ENCODE measurements at regions not wholly inside any gene's neighbourhood (a gene's known extent, or its start where the extent isn't known, plus 50 kb on each side); places are given as distances from the start of the nearest gene placed in this dataset.

DNA sequence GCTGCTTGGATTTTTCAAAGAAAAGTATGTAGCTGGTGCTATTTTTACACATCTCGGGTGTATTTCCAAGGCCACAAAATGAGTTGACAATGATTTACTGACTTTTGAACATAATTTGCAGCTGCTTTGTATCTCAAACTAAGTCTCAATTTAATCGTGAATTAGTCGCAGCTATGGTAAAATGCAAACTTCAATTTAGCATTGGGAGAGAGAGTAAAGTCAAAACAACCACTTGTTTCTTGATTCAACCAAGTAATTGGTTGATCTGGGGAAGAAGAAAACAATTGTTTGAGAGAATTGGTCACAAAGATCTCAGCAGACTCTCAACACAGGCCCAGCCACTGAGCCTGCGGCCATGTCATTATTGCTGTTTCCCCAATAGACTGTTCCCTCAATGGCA is 75.0 kb upstream of the DYRK2 start:
- no peaks in the 10 kb centered on the region for H3K36me3 ChIP-seq (ENCODE audit: insufficient read depth, low read length)
- no peak for TF ChIP-seq POLR2AphosphoS5 (IDR thresholded peaks at IDR 0.05; ENCODE audit: borderline replicate concordance, low read depth, low read length)
- no peak for TF ChIP-seq FOXP2 (optimal IDR thresholded peaks at IDR 0.05; ENCODE audit: control extremely low read depth, extremely low read length, insufficient read depth)
- no peak for TF ChIP-seq EZH2 (IDR thresholded peaks at IDR 0.05)
- no peak overlapping the region for H3K27ac ChIP-seq
- H3K9me3 ChIP-seq (ENCODE audit: low read depth, low read length) = no peaks in the 10 kb centered on the region
- DNase-seq (ENCODE audit: low read depth, low spot score) = no peak
- H3K4me3 ChIP-seq = no peak overlapping the region
- no peak overlapping the region for H3K9ac ChIP-seq (ENCODE audit: insufficient read length)

DNA sequence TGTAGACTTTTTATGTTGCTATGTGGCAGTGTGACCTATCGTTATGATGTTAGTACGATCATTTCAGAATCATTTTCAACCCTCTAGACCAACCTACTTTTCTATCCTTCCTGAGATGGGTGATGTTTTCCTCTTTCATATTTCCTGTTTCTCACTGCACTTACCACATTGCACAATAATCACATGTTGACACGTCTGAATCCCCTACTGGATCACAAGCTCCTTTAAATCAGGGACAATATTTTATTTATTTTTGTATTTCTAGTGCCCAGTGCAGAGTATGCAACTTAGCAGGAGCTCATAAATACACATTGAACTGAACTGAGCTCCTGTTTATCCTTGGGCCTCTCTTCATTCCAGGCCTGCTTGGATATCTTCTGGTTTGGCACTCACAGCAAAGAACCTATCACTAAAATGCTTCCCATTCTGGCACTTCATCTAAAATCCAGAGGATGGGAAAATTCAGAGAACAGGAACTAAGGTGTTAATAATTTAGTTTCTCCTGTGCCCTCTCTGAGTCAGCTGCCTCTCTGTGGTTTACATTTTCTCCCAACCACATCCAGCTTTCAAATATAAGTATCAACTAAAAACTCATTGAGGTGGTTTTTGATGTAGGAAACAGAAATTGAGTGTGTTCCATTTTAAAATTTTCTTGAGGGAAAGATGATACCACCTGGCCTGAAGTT is 69.4 kb upstream of the DYRK2 start:
- no peaks in the 10 kb centered on the region for H3K36me3 ChIP-seq (ENCODE audit: insufficient read depth, low read length)
- no peak for DNase-seq (ENCODE audit: low read depth, low spot score)
- TF ChIP-seq POLR2AphosphoS5 (IDR thresholded peaks at IDR 0.05; ENCODE audit: borderline replicate concordance, low read depth, low read length) (no peak), FOXP2 (optimal IDR thresholded peaks at IDR 0.05; ENCODE audit: control extremely low read depth, extremely low read length, insufficient read depth) (no peak), EZH2 (IDR thresholded peaks at IDR 0.05) (no peak)
- no peak overlapping the region for H3K27ac ChIP-seq
- no peak overlapping the region for H3K4me3 ChIP-seq
- no peaks in the 10 kb centered on the region for H3K9me3 ChIP-seq (ENCODE audit: low read depth, low read length)
- H3K9ac ChIP-seq (ENCODE audit: insufficient read length) = no peak overlapping the region

DNA sequence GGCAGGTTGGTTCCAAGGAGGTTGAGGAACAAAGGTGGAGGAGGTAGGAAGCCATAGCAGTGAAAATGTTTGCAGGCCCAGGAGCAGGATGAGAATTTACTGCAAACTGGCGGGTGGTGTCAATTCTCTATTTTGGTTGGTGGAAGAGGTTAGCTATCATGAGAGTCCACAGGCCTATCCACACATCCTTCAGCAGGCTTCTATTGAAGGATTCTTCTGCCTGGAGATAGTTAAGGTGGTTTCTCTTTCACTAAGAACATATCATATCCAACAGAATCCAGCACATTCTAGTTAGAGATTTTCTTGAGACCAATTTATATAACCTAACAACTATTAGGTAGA is 68.9 kb upstream of the DYRK2 start:
- Histone ChIP-seq H3K27ac (no peak overlapping the region), H3K9me3 (ENCODE audit: low read depth, low read length) (no peaks in the 10 kb centered on the region), H3K4me3 (no peak overlapping the region), H3K36me3 (ENCODE audit: insufficient read depth, low read length) (no peaks in the 10 kb centered on the region), H3K9ac (ENCODE audit: insufficient read length) (no peak overlapping the region)
- TF ChIP-seq POLR2AphosphoS5 (IDR thresholded peaks at IDR 0.05; ENCODE audit: borderline replicate concordance, low read depth, low read length) = no peak
- TF ChIP-seq FOXP2 (optimal IDR thresholded peaks at IDR 0.05; ENCODE audit: control extremely low read depth, extremely low read length, insufficient read depth) = no peak
- no peak for TF ChIP-seq EZH2 (IDR thresholded peaks at IDR 0.05)
- DNase-seq (ENCODE audit: low read depth, low spot score) = no peak

DNA sequence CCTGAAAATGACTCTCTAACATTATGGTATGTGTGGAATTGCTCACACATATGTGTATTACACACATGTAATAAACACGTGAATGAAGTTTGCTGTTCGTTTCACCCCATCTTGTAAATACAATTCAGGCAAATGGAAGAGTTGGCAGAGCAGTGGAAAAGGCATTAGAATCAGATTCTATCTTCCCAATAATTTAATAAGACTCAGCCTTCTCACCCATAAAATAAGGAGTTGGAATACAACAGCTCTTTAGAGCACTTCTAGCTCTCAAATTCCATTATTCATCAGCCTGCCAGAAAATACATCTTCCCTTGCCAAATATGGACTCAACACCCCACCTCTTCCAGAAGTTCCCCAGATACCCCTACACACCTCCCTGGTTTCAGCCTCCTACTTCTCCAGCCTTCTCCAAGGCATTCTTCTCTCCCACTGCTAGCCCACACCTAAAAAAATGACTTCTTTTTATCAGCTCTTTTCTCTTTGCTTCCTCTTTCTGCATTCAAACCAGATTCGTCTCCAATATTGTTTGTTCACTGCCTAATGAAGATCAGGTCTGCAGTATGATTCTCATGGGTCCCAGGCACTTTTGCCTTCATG is 66.2 kb upstream of the DYRK2 start:
- TF ChIP-seq EZH2 (IDR thresholded peaks at IDR 0.05) = no peak
- no peak for TF ChIP-seq POLR2AphosphoS5 (IDR thresholded peaks at IDR 0.05; ENCODE audit: borderline replicate concordance, low read depth, low read length)
- TF ChIP-seq FOXP2 (optimal IDR thresholded peaks at IDR 0.05; ENCODE audit: control extremely low read depth, extremely low read length, insufficient read depth) = no peak
- H3K9me3 ChIP-seq (ENCODE audit: low read depth, low read length) = no peaks in the 10 kb centered on the region
- no peak overlapping the region for H3K9ac ChIP-seq (ENCODE audit: insufficient read length)
- no peak for DNase-seq (ENCODE audit: low read depth, low spot score)
- H3K27ac ChIP-seq = no peak overlapping the region
- H3K4me3 ChIP-seq = no peak overlapping the region
- no peaks in the 10 kb centered on the region for H3K36me3 ChIP-seq (ENCODE audit: insufficient read depth, low read length)

DNA sequence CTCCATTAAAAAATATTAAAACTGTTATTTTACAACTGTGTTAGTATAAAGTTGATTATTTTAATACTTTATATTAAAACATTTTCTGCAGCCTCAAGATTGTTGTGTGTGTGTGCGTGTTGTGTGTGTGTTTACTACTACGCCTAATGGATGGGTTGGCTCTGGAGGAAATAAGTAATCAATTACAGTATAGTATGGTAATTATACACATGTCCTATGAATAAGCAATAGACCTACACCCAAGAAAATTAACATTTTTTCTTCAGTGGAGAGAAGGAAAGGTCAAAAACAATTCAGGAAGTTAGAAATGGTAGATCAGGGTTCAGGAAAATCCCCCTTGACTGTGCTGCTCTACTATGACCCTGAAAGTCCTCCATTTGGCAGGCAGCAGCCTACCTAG is 65.7 kb upstream of the DYRK2 start:
- TF ChIP-seq FOXP2 (optimal IDR thresholded peaks at IDR 0.05; ENCODE audit: control extremely low read depth, extremely low read length, insufficient read depth) (no peak), POLR2AphosphoS5 (IDR thresholded peaks at IDR 0.05; ENCODE audit: borderline replicate concordance, low read depth, low read length) (no peak), EZH2 (IDR thresholded peaks at IDR 0.05) (no peak)
- Histone ChIP-seq H3K27ac (no peak overlapping the region), H3K9me3 (ENCODE audit: low read depth, low read length) (no peaks in the 10 kb centered on the region), H3K36me3 (ENCODE audit: insufficient read depth, low read length) (no peaks in the 10 kb centered on the region), H3K9ac (ENCODE audit: insufficient read length) (no peak overlapping the region), H3K4me3 (no peak overlapping the region)
- no peak for DNase-seq (ENCODE audit: low read depth, low spot score)

DNA sequence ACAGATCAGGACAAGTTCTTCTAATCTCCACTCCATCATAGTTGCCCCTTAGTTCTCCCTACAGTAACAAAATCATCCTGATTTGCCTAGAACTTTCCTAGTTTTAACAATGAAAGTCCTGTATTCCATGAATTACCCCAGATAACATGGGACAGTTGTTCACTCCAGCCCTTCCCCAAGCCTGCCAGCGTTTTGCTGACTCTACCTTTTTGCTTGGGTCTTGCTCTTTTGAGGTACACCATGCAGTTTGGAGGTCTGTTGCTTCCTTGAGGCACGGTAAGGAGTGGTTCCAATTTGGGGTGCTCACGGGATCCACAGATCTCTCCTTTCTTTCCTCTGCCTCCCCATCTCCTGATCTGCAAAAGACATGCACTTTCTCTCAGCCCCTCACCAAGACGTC is 61.6 kb upstream of the DYRK2 start:
- Histone ChIP-seq H3K4me3 (no peak overlapping the region), H3K9me3 (ENCODE audit: low read depth, low read length) (no peaks in the 10 kb centered on the region), H3K27ac (no peak overlapping the region), H3K36me3 (ENCODE audit: insufficient read depth, low read length) (no peaks in the 10 kb centered on the region), H3K9ac (ENCODE audit: insufficient read length) (no peak overlapping the region)
- no peak for TF ChIP-seq EZH2 (IDR thresholded peaks at IDR 0.05)
- no peak for TF ChIP-seq FOXP2 (optimal IDR thresholded peaks at IDR 0.05; ENCODE audit: control extremely low read depth, extremely low read length, insufficient read depth)
- no peak for TF ChIP-seq POLR2AphosphoS5 (IDR thresholded peaks at IDR 0.05; ENCODE audit: borderline replicate concordance, low read depth, low read length)
- no peak for DNase-seq (ENCODE audit: low read depth, low spot score)

DNA sequence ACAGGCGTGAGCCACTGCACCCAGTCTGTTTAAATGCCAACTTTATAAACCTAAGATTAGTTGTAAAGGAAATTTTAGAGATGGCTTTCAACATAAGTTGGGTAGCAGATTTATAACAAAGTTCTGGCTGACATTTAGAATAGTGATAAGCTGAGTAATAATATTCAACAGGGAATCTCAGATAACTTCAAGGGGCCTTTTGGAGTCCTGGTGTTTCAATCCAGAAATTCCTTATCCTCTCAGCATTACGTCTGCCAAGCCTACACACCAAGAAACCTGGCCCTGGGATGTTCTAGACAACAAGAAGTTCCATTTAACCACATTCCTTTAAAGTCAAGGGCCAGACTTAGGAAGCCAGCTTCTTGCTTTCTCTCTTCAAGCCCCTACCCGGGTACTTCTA is 59.5 kb upstream of the DYRK2 start:
- Histone ChIP-seq H3K4me3 (no peak overlapping the region), H3K27ac (no peak overlapping the region), H3K9ac (ENCODE audit: insufficient read length) (no peak overlapping the region), H3K9me3 (ENCODE audit: low read depth, low read length) (no peaks in the 10 kb centered on the region), H3K36me3 (ENCODE audit: insufficient read depth, low read length) (no peaks in the 10 kb centered on the region)
- TF ChIP-seq FOXP2 (optimal IDR thresholded peaks at IDR 0.05; ENCODE audit: control extremely low read depth, extremely low read length, insufficient read depth) (no peak), POLR2AphosphoS5 (IDR thresholded peaks at IDR 0.05; ENCODE audit: borderline replicate concordance, low read depth, low read length) (no peak), EZH2 (IDR thresholded peaks at IDR 0.05) (no peak)
- no peak for DNase-seq (ENCODE audit: low read depth, low spot score)

DNA sequence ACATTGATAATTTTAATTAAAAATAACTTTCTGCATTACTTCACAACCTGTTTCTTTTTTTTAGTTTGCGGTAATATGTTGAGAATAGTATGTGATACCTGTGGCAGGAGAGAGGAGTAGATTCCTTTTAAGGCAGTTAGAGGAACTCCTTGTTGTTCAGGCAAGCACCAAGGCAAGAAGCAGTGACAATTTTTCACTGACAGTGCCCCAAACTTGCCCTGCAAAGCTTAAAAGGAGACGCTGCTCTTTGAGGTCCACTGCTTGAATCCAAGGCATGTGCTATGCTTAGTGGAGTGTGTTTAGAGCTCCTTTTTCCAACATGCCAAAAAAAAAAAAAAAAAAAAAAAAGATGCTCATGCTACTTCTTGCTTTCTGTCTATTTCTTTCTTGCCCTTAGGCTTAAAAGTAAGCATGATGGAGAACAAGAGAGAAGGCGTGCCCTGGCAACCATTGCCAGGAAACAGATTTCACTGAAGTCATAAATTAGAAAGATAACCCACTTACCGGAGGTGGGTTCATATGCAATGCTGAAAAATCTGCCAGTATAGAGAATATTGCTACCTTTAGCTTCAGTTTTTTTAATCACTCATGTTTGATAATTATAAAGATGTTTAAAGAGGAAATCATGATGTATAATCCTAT is 58.3 kb upstream of the DYRK2 start:
- DNase-seq (ENCODE audit: low read depth, low spot score) = peak; percentile 52
- Histone ChIP-seq H3K36me3 (ENCODE audit: insufficient read depth, low read length) (no peaks in the 10 kb centered on the region), H3K27ac (peak overlapping the region; percentile 9; the same call in 1 of the 2 replicates), H3K4me3 (no peak overlapping the region), H3K9me3 (ENCODE audit: low read depth, low read length) (no peaks in the 10 kb centered on the region), H3K9ac (ENCODE audit: insufficient read length) (no peak overlapping the region)
- TF ChIP-seq FOXP2 (optimal IDR thresholded peaks at IDR 0.05; ENCODE audit: control extremely low read depth, extremely low read length, insufficient read depth) = no peak
- TF ChIP-seq POLR2AphosphoS5 (IDR thresholded peaks at IDR 0.05; ENCODE audit: borderline replicate concordance, low read depth, low read length) = no peak
- TF ChIP-seq EZH2 (IDR thresholded peaks at IDR 0.05) = no peak

All from SK-N-MC (cell line).